Osteocyte (in vitro differentiated cells): ENCODE measurements at regions not wholly inside any gene's neighbourhood (a gene's known extent, or its start where the extent isn't known, plus 50 kb on each side); places are given as distances from the start of the nearest gene placed in this dataset.

Source experiments
- DNase-seq: peaks from one replicate; pipeline ENCODE4 v3.0.0; 2021; ENCODE audit warnings: mixed read lengths; ENCODE audit not compliant: unreplicated experiment; ENCODE audit errors: extremely low spot score
- H3K27ac Mint-ChIP-seq: one replicate; pipeline ENCODE4 v1.8.0; 2021; ENCODE audit warnings: mild to moderate bottlenecking, mixed read lengths; ENCODE audit not compliant: unreplicated experiment
- H3K27me3 Mint-ChIP-seq: one replicate; pipeline ENCODE4 v1.8.0; 2021; ENCODE audit warnings: mixed read lengths; ENCODE audit not compliant: unreplicated experiment
- H3K36me3 Mint-ChIP-seq: one replicate; pipeline ENCODE4 v1.8.0; 2021; ENCODE audit warnings: mixed read lengths; ENCODE audit not compliant: unreplicated experiment
- H3K4me1 Mint-ChIP-seq: one replicate; pipeline ENCODE4 v1.8.0; 2021; ENCODE audit warnings: mixed read lengths; ENCODE audit not compliant: unreplicated experiment
- H3K4me3 Mint-ChIP-seq: one replicate; pipeline ENCODE4 v1.8.0; 2021; ENCODE audit warnings: mild to moderate bottlenecking, moderate library complexity, mixed read lengths; ENCODE audit not compliant: unreplicated experiment
- H3K9me3 Mint-ChIP-seq: one replicate; pipeline ENCODE4 v1.8.0; 2021; ENCODE audit warnings: mixed read lengths; ENCODE audit not compliant: unreplicated experiment
- CTCF ChIP-seq: fragments of 200-600 bp; sonication (generic); IDR thresholded peaks from 2 replicates; pipeline ENCODE4 v1.5.0; 2021; ENCODE audit warnings: antibody characterized with exemption, mild to moderate bottlenecking, moderate library complexity

DNA sequence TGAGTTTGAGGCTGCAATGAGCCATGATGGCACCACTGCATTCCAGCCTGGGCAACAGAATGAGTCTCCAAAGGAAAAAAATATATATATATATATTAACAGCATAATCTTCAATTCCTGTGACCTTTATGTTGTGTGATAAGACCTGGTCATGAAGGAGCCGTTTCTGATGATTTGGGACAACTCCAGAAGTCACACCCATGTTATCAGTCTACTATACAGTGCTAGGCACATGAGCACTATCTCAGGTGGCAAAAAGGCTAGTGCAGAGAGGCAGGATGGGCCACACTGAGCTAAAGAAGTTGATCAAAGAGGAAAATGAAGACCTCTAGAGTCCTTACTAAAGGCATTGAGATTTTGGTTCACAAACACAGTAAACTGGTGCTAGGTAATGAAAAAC lies 205.0 kb upstream of the RAD23B start:
- H3K9me3 Mint-ChIP-seq = no peaks in the 10 kb centered on the region
- no peak overlapping the region for H3K4me3 Mint-ChIP-seq
- no peak for TF ChIP-seq CTCF
- no peak for DNase-seq
- H3K4me1 Mint-ChIP-seq = no peaks in the 10 kb centered on the region
- no peaks in the 10 kb centered on the region for H3K36me3 Mint-ChIP-seq
- peaks cover 35% of the 10 kb centered on the region for H3K27me3 Mint-ChIP-seq
- no peak overlapping the region for H3K27ac Mint-ChIP-seq

DNA sequence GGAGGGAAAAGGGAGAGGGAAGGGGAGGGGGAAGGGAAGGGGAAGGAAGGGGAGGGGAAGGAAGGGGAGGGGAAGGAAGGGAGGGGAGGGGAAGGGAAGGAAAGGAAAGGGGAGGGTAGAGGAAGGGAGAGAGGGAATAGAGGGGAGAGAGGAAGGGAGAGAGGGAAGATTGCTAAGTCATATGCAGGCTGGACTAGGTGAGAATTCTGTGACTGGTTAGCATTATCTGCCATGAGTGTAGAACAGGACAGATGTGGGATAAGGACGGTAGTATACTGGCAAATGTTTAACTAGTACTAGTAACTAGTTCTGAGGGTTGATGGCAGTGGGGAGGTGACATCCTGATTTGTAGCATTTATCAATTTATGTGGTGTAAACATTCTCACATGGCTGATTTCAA lies 203.5 kb upstream of the RAD23B start:
- Mint-ChIP-seq H3K36me3 (no peaks in the 10 kb centered on the region), H3K4me3 (no peak overlapping the region), H3K27ac (no peak overlapping the region), H3K27me3 (peaks cover 44% of the 10 kb centered on the region), H3K4me1 (no peaks in the 10 kb centered on the region), H3K9me3 (no peaks in the 10 kb centered on the region)
- DNase-seq = no peak
- no peak for TF ChIP-seq CTCF

DNA sequence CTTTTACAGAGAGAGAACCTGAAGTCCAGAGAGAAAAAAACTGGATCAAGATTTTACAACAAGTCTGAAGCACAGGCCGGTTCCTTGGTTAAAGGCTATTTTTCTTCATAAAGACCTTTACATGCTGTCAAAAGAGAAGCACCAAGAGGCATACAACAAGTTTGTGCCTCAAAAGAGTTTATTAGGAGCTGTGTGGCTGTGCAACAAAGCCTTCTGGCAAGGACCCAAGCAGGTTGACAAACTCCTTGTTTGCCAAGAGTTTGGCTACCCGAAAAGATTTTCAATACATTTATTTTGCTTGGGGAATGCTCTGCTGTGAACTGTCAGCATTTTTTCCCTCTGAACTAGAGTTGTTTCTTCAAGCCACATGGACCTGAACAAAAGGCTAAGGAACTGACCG lies 202.9 kb upstream of the RAD23B start:
- no peak for DNase-seq
- TF ChIP-seq CTCF = no peak
- H3K4me1 Mint-ChIP-seq = no peaks in the 10 kb centered on the region

DNA sequence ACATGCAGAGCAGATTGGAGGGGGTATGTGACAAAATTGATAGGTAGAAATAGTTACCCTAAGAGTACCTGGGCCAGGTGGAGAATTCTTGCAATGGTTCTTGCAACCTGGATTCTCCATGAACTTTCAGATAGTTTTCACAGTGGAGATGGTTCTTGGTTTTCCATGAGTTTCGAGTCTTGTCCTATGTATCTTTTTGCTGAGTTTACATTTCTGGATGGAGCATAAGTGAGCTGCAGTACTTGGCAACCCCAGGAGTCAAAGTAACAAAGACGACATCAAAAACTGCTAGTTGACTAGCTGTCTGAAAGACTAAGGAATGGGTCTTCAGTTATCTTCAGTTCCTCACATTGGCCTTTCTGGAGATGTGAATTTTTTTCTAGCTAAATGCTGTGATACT lies 196.6 kb upstream of the RAD23B start:
- Mint-ChIP-seq H3K36me3 (no peaks in the 10 kb centered on the region), H3K4me1 (no peaks in the 10 kb centered on the region), H3K9me3 (peaks cover 8% of the 10 kb centered on the region), H3K4me3 (no peak overlapping the region), H3K27ac (no peak overlapping the region), H3K27me3 (peaks cover 28% of the 10 kb centered on the region)
- TF ChIP-seq CTCF = no peak
- DNase-seq = no peak

More for the DNA sequence above, 202.9 kb upstream of the RAD23B start:
- Mint-ChIP-seq H3K27me3 (peaks cover 44% of the 10 kb centered on the region), H3K4me3 (no peak overlapping the region), H3K27ac (no peak overlapping the region), H3K9me3 (no peaks in the 10 kb centered on the region), H3K36me3 (no peaks in the 10 kb centered on the region)

DNA sequence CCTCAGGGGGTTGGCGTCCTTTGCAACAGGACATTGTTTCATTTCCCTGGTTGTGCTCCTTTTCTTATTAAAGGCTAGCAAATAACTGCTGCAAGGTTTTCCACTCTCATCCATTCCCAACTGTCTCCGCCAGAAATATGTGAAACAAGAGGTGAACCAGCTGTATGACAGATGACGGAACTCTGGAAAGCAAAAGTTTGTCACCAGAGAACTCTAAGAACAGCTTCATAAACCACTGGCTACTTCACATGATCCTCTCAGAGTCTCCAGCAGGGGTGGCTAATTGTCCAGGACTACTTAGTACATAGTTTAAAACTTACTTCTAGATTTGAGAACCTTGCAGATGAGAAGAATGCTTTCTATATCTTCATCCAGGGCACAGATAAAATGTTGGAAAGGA lies 195.9 kb upstream of the RAD23B start:
- H3K9me3 Mint-ChIP-seq = peaks cover 8% of the 10 kb centered on the region
- no peaks in the 10 kb centered on the region for H3K4me1 Mint-ChIP-seq
- H3K27me3 Mint-ChIP-seq = peaks cover 23% of the 10 kb centered on the region
- no peak for TF ChIP-seq CTCF
- no peaks in the 10 kb centered on the region for H3K36me3 Mint-ChIP-seq
- no peak for DNase-seq
- no peak overlapping the region for H3K27ac Mint-ChIP-seq
- H3K4me3 Mint-ChIP-seq = no peak overlapping the region
